Stimulated activated CD4-positive, alpha-beta T cell treated with anti-CD3 and anti-CD28 coated beads, Interleukin-15, amount 100 ng/mL, for 48 hours (primary cell): ENCODE measurements at regions not wholly inside any gene's neighbourhood (a gene's known extent, or its start where the extent isn't known, plus 50 kb on each side); places are given as distances from the start of the nearest gene placed in this dataset.
"Not testable (repeated sequence)": the region's sequence is repeated elsewhere in the genome, so short reads cannot be mapped to it uniquely, and the experiment has no call there.

Experiments
- DNase-seq, 2 donors: peaks; one replicate each; pipeline ENCODE4 v3.0.0-alpha.2; 2020; ENCODE audit warnings: low read depth in 2 of 2

- no peak for DNase-seq
Observed at GRCh38 chr15:38073178-38073946, 138.9 kb downstream of the TMCO5A start.

DNA sequence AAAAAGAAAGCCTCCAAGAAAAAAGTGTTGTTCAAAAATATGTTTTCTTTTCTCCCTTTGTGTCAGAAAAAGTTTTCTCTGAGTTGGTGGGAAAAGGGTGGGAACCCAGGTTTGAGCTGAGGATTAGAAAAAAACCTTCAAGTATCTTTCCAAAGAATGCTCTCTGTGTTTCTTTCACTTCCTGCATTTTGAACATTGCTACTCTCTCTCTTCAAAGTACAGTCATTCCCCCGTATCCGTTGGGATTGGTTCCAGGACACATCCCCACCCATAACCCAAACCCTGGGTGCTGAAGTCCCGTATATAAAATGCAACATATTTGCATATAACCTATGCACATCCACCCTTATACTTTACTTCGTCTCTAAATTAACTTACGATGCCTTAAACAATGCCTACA lies 139.6 kb downstream of the TMCO5A start:
- no peak for DNase-seq

- no peak for DNase-seq
Observed at GRCh38 chr15:38075466-38075865, 141.0 kb downstream of the TMCO5A start.

DNA sequence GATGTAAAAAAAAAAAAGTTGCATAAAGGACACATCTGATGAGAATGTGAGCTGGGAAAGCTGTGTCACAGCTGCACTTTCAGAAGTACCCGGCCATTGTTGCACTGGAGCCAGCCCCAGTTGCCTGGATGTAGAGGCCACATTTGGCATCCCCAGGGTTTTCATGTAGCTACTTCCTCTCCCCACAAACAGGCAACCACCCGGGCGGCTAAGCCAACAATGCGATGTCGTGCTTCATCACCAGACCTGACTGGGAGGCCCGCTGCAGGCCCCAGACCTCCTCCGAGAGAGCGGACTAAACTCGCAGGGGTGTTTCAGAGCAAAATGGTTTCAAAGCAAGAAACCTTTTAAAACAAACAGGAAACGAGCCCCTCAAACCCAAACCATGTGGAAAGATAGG lies 142.3 kb downstream of the TMCO5A start:
- DNase-seq = no peak

DNA sequence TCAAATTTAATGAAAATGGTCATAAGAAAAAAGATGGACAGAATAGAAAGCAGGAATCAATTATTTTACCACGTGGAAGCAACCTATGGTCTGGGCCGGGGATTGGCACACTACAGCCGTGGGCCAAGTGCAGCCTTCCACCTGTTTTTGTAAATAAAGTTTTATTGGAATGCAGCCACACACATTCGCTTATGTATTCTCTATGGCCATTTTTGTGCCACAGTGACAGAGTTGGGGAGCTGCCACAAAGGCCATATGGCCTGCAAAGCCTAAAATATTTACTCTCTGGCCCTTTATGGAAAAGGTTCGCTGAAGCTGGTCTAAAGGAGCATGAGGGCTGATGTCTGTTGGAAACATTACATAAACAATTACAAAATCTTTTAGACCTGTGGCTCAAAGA lies 144.8 kb downstream of the TMCO5A start:
- no peak for DNase-seq

DNA sequence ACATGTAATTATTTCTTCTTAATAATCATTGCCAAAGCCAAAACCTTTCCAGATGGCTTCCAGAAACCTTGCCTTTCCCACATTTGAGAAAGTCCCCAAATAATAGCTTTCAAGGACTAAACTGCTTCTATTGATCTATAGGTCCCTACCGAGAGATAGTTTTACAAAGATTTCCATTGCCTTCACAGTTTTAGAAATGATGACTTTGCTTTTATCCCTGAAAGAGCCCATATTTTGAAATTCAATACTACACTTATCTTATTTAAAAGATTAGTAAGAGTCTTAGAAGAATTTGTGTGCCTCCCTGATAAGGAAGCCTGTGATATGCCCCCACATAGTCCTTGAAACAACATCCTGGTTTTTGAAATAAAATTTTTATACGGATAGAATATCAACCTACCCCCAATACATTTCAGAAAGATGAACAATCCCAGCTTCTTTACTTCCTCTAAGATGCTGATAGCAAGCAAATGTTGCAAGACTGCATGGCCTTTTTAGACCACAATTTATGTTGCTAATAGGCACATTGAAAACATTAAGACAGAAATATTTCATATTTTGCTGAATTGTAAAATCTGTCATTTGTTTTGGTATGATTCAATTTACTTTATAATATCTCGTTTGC lies 146.3 kb downstream of the TMCO5A start:
- DNase-seq = no peak

DNA sequence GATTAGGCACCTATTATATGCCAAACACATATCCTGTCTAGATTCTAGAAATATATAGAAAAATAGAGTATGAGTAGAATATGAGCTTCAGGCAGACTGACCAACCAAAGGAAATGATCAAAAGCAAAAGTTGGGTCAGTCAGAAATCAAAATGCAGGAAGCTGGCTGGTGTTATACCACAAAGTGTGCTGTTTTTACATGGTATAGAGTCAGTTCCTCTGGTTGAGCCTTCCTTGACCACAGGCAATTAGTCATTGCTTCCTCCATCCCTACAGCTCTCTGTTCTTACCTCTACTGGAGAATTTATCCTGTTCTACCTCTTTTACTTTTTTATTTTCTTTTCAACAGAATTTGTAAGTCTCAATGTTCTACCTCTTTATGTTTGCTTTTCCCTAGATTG lies 149.8 kb downstream of the TMCO5A start:
- DNase-seq = no peak

DNA sequence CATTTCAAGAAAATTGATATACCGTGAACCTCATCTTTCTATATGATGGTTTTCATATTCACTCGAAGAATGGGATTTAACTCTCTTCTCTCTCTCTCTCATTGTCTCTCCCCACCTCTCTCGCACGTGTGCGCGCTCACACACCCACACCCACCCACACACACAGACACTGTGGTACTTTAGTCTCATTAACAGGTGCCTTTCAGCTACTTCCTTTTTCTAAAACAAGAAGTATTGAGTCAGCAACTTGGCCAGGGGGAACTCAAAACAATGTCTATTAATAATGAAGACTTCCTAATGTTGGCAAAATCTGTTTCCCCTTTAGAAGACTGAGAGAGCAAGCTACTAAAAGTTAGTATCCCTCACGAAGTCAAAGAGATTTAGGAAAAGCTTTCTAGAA lies 150.7 kb downstream of the TMCO5A start:
- no peak for DNase-seq

DNA sequence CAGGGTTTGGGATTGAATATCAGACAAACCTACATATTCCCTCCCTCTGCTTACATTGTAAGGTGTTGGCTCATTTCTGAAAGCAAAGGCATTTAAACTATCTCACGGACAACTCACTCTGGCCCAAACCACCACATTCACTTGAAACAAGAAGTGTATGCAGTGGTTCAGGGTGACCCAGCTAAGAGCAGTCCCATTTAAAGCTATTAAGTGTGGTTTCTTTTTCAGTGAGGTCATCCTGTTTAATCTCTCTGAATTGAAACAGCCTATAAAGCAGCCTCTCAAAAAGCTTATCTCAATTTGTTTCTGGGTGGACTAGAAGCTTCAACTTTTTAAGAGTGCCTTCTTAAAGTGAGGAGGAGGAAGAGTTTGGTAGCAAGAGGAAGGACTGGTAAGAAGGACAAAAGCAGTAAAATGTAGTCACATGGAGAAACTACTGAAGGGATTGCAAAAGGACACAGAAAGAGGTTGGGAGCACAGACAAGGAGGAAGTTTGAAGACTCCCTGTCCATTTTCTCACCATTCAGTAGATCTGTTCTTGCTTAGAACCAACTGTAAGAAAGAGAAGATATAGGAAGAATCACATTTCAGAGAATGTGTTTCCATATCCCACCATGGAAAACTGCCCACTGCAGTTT lies 151.6 kb downstream of the TMCO5A start:
- DNase-seq = no peak

DNA sequence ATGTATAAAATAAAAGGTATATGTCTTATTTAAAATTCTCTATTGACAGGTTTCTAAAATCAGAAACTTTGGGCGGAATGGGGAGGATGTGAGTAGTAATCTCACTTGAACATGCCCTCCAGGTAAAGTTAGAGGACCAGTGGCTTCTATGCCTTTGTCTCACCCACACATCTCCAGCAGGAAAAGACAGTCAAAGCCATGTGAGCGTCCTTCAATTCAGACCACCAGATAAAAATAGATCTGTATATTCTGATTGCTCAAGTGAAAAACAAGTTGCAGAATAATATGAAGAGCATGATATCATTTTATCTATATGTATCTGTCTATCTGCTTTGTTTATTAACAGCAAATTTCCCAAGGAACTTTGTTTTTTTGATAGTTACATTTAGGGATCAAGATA lies 152.2 kb downstream of the TMCO5A start:
- DNase-seq = no peak

GRCh38 chr15:38088971-38089370 lies 154.5 kb downstream of the TMCO5A start:
- no peak for DNase-seq

DNA sequence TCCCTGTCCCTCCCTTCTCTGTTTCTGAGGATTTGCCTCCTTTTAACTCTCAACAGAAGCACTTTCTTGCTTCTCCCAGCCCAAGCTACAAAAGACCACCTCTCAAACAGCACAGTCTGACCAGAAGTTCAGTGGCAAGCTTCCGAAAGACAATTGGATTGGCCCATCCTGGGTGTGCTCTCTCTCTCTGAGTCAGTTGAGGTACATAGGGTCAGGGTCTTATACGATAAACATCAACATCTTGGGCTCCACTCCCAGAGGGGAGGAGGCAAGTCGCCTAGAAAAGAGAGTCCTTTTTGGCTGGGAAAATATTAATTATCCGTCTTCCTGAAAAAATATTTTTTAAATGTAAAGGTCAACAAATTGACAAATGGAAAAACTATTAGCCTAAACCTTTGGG lies 155.8 kb downstream of the TMCO5A start:
- no peak for DNase-seq

- DNase-seq = no peak
Observed at GRCh38 chr15:38090678-38091077, 156.2 kb downstream of the TMCO5A start.

- DNase-seq = no peak
Observed at GRCh38 chr15:38091078-38091645, 156.7 kb downstream of the TMCO5A start.

DNA sequence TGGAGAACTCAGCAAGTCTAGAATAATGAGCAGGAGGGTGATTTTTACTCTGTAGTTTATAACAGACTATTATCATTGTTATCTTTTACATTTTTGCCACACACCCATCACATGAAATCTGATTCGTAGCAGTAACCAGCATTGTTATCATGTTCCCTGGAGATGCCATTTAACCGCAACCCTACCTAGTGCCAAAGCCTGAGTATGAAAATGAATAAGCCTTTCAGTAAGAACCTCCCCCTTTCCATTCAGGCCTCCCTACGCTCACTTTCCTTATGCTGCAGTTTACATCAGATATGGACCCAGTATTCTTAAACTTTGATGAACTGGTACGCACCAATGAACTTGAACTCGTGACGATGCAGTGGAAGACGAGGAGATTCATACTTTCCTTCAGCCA lies 158.7 kb upstream of the SPRED1 start:
- no peak for DNase-seq

DNA sequence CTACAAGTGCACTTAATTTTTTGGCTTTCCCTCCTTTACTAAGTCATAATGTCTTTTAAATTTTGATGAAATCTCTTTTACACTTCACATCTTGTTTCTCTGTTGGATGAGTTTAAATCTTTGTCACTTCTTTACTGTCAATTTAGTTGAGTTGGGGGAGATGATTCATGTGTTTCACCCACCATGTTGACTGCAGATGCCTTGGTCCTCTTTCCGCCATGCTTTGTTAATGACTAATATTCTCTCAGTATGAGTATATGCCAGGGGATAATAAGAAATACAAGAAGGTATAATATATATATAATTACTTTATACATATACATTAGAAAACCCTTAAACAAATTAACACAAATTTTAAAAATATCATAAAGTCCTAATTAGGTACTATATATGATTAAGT lies 149.7 kb upstream of the SPRED1 start:
- no peak for DNase-seq

DNA sequence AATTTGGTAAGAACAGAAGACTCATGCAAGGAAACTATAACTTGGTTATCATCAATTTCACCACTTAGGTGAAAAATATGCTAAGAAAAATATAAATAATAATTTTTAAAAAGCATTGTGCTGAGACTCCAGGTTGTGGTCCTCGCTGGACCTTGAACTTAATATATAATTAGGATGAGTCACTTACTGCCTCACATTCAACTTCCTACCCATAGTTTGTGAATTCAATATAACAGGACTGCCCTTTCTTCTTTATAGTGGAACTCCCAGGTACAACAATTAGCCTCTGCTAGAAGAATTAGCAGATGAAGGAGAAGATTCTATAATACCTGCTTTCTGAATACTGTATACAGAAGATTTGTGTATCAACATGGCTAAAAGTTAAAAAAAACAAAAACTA lies 149.1 kb upstream of the SPRED1 start:
- DNase-seq = no peak

- DNase-seq = no peak
Observed at GRCh38 chr15:38111070-38111469, 141.6 kb upstream of the SPRED1 start.

GRCh38 chr15:38112406-38112805 lies 140.2 kb upstream of the SPRED1 start:
- no peak for DNase-seq

DNA sequence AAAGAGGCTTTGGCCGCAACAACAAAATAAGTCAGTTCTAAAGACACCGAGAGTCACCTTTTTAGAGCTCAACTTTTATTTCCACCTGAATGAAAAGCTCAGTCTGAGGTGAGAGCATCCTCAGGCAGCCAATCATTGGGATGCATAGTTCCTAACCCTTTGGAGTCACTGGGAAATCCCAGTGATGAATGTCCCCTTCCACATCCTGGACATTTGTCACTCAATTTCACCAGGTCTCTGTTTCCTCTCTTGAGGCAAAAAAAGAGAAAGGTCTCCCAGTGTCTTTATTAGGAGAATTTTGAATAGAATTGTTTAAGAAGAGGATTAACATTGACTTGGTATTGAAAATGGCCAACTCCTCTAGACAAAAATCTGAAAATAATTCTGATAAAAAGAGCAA lies 137.5 kb upstream of the SPRED1 start:
- DNase-seq = no peak

- no peak for DNase-seq
Observed at GRCh38 chr15:38117781-38118180, 134.9 kb upstream of the SPRED1 start.

- DNase-seq = not testable (repeated sequence)
Observed at GRCh38 chr15:38119865-38120264, 132.8 kb upstream of the SPRED1 start.

- DNase-seq = no peak
Observed at GRCh38 chr15:38127306-38127771, 125.3 kb upstream of the SPRED1 start.
